ENCODE measurements at regions not wholly inside any gene's neighbourhood (a gene's known extent, or its start where the extent isn't known, plus 50 kb on each side); places are given as distances from the start of the nearest gene placed in this dataset.

- DNase-seq (no peak), ATAC-seq (no peak)
- Histone ChIP-seq H3K27me3 (ENCODE audit: low read depth) (no peaks in the 10 kb centered on the region), H3K27ac (no peak overlapping the region), H3K9me3 (no peaks in the 10 kb centered on the region), H3K4me1 (no peaks in the 10 kb centered on the region), H3K36me3 (no peaks in the 10 kb centered on the region), H3K4me3 (no peak overlapping the region)
- intact Hi-C loops (cut with DNase I) = no loop called here
- TF ChIP-seq, protein P1, sequence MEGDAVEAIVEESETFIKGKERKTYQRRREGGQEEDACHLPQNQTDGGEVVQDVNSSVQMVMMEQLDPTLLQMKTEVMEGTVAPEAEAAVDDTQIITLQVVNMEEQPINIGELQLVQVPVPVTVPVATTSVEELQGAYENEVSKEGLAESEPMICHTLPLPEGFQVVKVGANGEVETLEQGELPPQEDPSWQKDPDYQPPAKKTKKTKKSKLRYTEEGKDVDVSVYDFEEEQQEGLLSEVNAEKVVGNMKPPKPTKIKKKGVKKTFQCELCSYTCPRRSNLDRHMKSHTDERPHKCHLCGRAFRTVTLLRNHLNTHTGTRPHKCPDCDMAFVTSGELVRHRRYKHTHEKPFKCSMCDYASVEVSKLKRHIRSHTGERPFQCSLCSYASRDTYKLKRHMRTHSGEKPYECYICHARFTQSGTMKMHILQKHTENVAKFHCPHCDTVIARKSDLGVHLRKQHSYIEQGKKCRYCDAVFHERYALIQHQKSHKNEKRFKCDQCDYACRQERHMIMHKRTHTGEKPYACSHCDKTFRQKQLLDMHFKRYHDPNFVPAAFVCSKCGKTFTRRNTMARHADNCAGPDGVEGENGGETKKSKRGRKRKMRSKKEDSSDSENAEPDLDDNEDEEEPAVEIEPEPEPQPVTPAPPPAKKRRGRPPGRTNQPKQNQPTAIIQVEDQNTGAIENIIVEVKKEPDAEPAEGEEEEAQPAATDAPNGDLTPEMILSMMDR (IDR thresholded peaks at IDR 0.05) = no peak
Observed at GRCh38 chr7:156547884-156548561, 92.6 kb upstream of the RNF32 start.

DNA sequence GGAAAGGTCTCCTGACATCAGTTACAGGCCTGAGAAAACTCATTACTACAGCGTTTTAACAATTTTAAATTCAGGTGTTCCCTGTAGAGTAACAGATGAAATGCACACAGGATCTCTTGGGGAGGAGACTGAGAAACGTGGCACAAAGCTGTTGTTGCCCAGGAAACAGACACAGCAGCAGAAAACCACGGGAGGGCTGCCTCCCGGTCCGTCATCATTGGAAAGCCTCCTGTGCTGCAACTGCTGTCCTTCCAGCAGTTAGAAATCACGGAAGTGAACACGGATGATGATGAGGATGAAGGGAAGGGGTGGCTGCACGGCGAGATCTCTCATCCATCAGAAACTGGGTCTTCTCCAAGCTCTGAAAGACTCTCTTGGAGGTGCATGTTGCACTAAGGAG lies 94.6 kb upstream of the RNF32 start:
- Histone ChIP-seq H3K27ac (no peak overlapping the region), H3K4me1 (no peaks in the 10 kb centered on the region), H3K36me3 (no peaks in the 10 kb centered on the region), H3K27me3 (ENCODE audit: low read depth) (no peaks in the 10 kb centered on the region), H3K4me3 (no peak overlapping the region), H3K9me3 (no peaks in the 10 kb centered on the region)
- TF ChIP-seq, protein P1 (IDR thresholded peaks at IDR 0.05) = no peak
- ATAC-seq = no peak
- DNase-seq = no peak
- intact Hi-C loops (cut with DNase I) = no loop called here

- intact Hi-C loops (cut with DNase I) = no loop called here
- Histone ChIP-seq H3K4me3 (no peak overlapping the region), H3K4me1 (no peaks in the 10 kb centered on the region), H3K27ac (no peak overlapping the region), H3K27me3 (ENCODE audit: low read depth) (no peaks in the 10 kb centered on the region), H3K36me3 (no peaks in the 10 kb centered on the region), H3K9me3 (no peaks in the 10 kb centered on the region)
- TF ChIP-seq, protein P1 (IDR thresholded peaks at IDR 0.05) = no peak
- ATAC-seq = no peak
- no peak for DNase-seq
Observed at GRCh38 chr7:156544919-156545715, 95.5 kb upstream of the RNF32 start.

GRCh38 chr7:156543699-156544598 lies 96.6 kb upstream of the RNF32 start:
- intact Hi-C loops (cut with DNase I) = no loop called here
- H3K27me3 ChIP-seq (ENCODE audit: low read depth) = no peaks in the 10 kb centered on the region
- no peaks in the 10 kb centered on the region for H3K36me3 ChIP-seq
- H3K9me3 ChIP-seq = no peaks in the 10 kb centered on the region
- H3K4me1 ChIP-seq = no peaks in the 10 kb centered on the region
- H3K27ac ChIP-seq = no peak overlapping the region
- TF ChIP-seq, protein P1 (IDR thresholded peaks at IDR 0.05) = no peak
- no peak overlapping the region for H3K4me3 ChIP-seq
- DNase-seq (no peak), ATAC-seq (no peak)

DNA sequence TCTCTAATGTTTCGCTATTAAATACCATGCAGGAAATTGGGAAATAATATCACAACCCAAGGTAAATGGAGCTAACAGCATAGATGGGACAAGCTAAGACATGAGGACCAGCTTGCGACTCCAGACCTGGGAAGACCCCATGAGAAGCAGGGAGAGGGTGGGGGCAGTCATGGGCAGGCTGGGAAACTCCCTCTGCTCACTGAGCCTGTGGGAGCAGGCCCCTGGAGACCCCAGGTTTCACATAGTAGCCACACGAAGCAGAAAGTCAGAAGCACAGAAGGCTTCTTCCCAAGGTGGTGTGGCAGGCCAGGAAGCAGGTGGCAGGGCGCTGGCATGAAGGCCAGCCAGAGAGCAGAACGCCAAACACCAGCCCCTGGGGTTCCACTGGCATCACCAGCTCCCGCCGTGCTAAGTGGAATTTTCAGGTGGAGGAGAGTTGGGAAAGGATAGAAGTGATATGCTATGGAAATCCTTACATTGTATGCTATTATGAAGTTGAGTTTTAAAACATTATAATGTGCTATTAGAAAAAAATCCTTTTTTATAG lies 99.9 kb upstream of the RNF32 start:
- DNase-seq (no peak), ATAC-seq (no peak)
- no peaks in the 10 kb centered on the region for H3K36me3 ChIP-seq
- no peaks in the 10 kb centered on the region for H3K4me1 ChIP-seq
- intact Hi-C loops (cut with DNase I) = no loop called here
- no peak overlapping the region for H3K27ac ChIP-seq
- no peaks in the 10 kb centered on the region for H3K9me3 ChIP-seq
- no peaks in the 10 kb centered on the region for H3K27me3 ChIP-seq (ENCODE audit: low read depth)
- no peak overlapping the region for H3K4me3 ChIP-seq
- TF ChIP-seq, protein P1 (IDR thresholded peaks at IDR 0.05) = no peak

All from lower lobe of right lung (tissue), 2 donors.